ENCODE measurements at regions not wholly inside any gene's neighbourhood (a gene's known extent, or its start where the extent isn't known, plus 50 kb on each side); places are given as distances from the start of the nearest gene placed in this dataset.

GRCh38 chrX:96094616-96095015 lies 590.0 kb upstream of the DIAPH2 start:
- TF ChIP-seq TAF1 (IDR thresholded peaks at IDR 0.05; ENCODE audit: borderline replicate concordance, insufficient read depth, low read length) (no peak), POLR2AphosphoS5 (IDR thresholded peaks at IDR 0.05; ENCODE audit: low read depth, low read length) (no peak)
- TF ChIP-seq, protein P1, sequence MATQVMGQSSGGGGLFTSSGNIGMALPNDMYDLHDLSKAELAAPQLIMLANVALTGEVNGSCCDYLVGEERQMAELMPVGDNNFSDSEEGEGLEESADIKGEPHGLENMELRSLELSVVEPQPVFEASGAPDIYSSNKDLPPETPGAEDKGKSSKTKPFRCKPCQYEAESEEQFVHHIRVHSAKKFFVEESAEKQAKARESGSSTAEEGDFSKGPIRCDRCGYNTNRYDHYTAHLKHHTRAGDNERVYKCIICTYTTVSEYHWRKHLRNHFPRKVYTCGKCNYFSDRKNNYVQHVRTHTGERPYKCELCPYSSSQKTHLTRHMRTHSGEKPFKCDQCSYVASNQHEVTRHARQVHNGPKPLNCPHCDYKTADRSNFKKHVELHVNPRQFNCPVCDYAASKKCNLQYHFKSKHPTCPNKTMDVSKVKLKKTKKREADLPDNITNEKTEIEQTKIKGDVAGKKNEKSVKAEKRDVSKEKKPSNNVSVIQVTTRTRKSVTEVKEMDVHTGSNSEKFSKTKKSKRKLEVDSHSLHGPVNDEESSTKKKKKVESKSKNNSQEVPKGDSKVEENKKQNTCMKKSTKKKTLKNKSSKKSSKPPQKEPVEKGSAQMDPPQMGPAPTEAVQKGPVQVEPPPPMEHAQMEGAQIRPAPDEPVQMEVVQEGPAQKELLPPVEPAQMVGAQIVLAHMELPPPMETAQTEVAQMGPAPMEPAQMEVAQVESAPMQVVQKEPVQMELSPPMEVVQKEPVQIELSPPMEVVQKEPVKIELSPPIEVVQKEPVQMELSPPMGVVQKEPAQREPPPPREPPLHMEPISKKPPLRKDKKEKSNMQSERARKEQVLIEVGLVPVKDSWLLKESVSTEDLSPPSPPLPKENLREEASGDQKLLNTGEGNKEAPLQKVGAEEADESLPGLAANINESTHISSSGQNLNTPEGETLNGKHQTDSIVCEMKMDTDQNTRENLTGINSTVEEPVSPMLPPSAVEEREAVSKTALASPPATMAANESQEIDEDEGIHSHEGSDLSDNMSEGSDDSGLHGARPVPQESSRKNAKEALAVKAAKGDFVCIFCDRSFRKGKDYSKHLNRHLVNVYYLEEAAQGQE (IDR thresholded peaks at IDR 0.05; ENCODE audit: insufficient read depth in 1 of 2, low read depth in 2 of 2, low read length in 2 of 2) = no peak
